ENCODE measurements at regions not wholly inside any gene's neighbourhood (a gene's known extent, or its start where the extent isn't known, plus 50 kb on each side); places are given as distances from the start of the nearest gene placed in this dataset.

DNA sequence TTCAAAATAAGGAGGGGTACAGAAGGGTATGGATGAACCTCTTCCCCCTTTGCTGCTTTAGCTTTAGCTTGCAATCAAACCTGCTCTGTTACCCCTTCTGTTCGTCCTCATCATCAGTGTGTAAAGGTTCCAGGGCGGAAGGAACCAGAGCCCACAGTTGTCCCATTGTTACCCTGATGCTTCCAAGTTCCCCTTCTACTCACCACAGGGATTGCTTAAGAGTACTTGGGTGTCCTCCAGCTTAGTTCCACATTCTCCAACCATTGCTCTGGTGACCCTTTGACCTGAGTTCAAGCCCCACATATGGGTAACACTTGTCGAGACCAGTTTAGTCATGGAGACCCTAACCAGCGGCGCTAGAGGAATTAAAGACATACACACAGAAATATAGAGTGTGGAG is 1080.1 kb upstream of the ALCAM start:
- TF ChIP-seq, protein P1, sequence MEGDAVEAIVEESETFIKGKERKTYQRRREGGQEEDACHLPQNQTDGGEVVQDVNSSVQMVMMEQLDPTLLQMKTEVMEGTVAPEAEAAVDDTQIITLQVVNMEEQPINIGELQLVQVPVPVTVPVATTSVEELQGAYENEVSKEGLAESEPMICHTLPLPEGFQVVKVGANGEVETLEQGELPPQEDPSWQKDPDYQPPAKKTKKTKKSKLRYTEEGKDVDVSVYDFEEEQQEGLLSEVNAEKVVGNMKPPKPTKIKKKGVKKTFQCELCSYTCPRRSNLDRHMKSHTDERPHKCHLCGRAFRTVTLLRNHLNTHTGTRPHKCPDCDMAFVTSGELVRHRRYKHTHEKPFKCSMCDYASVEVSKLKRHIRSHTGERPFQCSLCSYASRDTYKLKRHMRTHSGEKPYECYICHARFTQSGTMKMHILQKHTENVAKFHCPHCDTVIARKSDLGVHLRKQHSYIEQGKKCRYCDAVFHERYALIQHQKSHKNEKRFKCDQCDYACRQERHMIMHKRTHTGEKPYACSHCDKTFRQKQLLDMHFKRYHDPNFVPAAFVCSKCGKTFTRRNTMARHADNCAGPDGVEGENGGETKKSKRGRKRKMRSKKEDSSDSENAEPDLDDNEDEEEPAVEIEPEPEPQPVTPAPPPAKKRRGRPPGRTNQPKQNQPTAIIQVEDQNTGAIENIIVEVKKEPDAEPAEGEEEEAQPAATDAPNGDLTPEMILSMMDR (conservative IDR thresholded peaks at IDR 0.05; ENCODE audit: low read length), result no peak
- DNase-seq (ENCODE audit: low read depth), result no peak
- H3K4me3 ChIP-seq (ENCODE audit: low read length), result no peak overlapping the region

DNA sequence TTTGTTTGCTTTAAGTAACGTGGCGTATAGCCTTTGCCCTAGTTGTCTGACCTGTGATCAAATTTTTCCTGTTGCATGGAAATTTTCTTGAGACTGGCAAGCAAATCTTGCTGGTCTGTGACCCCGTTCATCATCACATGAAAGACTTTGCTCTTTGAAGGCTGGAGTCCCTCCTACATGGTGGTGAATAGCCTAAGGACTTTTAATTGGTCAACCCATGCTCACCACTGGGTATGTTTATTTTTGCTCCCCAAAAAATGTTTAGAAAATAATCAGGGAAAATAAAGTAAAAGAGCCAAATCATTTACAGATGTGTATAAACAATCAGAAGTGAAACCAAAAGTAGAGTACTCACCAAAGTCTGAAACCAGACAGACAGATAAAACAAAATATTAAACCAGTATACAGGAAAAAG is 1075.3 kb upstream of the ALCAM start:
- peak; percentile 11 for DNase-seq (ENCODE audit: low read depth)
- TF ChIP-seq, protein P1 (conservative IDR thresholded peaks at IDR 0.05; ENCODE audit: low read length), result no peak
- H3K4me3 ChIP-seq (ENCODE audit: low read length), result peak overlapping the region; percentile 38

DNA sequence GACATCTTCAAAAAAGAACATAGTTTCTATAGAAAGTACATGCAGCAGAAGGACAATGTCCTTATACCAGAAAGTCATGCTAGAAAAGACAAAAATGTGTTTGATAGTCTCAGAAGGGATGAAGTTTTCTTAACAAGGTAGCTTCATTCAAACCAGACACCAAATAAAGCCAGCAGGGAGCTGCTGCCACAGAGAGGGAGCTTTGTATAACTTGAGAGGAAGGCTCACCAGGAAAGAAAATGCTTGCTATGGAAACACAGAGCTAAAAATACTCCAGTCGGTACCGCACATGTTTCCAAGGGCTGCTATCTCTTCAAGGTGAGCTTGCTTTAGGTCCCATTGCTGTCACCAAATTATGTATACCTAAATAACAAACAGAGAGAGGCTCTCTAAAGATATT is 1074.8 kb upstream of the ALCAM start:
- TF ChIP-seq, protein P1 (conservative IDR thresholded peaks at IDR 0.05; ENCODE audit: low read length), result no peak
- H3K4me3 ChIP-seq (ENCODE audit: low read length), result peak overlapping the region; percentile 38
- peak; percentile 5 for DNase-seq (ENCODE audit: low read depth)

DNA sequence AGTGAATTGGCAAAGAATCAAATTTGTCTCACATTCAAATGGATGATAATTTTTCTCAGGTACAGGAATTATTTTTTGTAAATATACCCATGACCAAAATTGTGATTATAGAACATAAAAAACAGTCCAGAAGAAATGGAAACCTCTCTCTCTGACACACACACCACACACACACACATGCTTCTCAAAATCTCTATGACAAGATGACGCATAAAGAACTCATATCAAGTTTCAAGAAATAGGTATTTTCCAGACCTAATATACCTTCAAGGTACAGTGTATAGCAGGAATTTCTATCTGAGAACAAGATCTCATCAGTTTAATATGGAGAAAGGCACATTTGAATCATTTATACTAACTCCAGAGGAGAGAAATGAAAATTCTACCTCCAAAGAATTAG is 1069.1 kb upstream of the ALCAM start:
- DNase-seq (ENCODE audit: low read depth), result no peak
- no peak overlapping the region for H3K4me3 ChIP-seq (ENCODE audit: low read length)
- TF ChIP-seq, protein P1 (conservative IDR thresholded peaks at IDR 0.05; ENCODE audit: low read length), result no peak

DNA sequence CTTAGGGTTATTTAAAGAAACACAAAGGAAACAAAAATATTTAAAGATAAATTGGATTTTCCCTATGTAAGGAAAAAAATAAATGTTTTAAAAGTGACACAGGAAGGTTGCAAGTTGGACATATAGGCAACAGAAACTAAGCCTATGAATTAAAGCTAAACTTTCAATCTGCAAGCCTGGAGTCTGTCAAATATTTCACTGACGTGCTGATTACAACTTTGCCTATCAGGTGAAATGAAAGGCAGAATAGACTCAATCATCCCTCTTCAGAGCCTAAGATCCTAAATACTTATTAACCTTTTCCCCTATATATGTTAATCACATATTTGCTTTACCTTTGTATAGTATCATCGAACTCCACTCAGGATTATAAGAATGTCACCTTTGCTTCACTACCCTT is 1068.0 kb upstream of the ALCAM start:
- no peak overlapping the region for H3K4me3 ChIP-seq (ENCODE audit: low read length)
- DNase-seq (ENCODE audit: low read depth), result no peak
- TF ChIP-seq, protein P1 (conservative IDR thresholded peaks at IDR 0.05; ENCODE audit: low read length), result no peak

DNA sequence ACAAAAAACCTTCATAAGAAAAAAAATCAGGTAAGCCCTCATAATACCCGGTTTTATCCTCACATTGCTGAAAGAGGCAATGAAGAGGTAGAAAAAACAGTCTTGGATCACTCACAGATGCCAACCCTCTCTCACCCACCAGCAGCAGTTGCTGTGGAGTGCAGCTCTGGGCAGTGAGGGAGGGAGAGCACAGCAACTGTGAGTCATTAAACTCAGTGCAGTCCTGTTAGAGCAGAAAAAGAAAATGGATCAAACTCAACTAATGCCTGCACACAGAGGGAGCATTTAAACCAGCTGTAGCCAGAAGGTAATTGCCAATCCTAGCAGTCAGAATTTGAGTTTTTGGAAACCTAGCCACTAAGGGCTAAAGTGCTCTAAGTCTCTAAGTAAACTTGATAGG is 1050.6 kb upstream of the ALCAM start:
- no peak overlapping the region for H3K4me3 ChIP-seq (ENCODE audit: low read length)
- TF ChIP-seq, protein P1 (conservative IDR thresholded peaks at IDR 0.05; ENCODE audit: low read length), result no peak
- DNase-seq (ENCODE audit: low read depth), result peak; percentile 9

DNA sequence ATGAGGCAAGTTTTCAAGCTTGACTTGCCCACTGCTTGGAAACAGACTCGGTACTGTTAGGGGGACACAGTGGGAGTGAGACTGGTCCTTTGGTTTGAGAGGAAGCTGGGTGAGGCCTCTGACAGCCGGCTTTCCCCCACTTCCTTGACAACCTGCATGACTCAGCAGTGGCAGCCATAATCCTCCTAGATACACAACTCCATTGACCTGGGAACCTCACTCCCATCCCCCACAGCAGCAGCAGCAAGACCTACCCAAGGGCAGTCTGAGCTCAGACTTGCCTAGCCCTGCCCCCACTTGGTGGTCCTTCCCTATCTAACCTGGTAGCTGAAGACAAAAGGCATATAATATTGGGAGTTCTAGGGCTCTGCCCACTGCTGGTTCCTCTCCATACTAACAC is 1043.5 kb upstream of the ALCAM start:
- TF ChIP-seq, protein P1 (conservative IDR thresholded peaks at IDR 0.05; ENCODE audit: low read length), result no peak
- no peak for DNase-seq (ENCODE audit: low read depth)
- no peak overlapping the region for H3K4me3 ChIP-seq (ENCODE audit: low read length)
